ENCODE measurements at regions not wholly inside any gene's neighbourhood (a gene's known extent, or its start where the extent isn't known, plus 50 kb on each side); places are given as distances from the start of the nearest gene placed in this dataset.

- no peak for TF ChIP-seq POLR2A (IDR thresholded peaks at IDR 0.05; ENCODE audit: low read length)
- TF ChIP-seq GATA1 (IDR thresholded peaks at IDR 0.05; ENCODE audit: low read depth, low read length): no peak
Measured at GRCh38 chrX:4175221-4175620, 461.8 kb upstream of the PRKX start.

All from erythroblast (primary cell).